SK-N-SH (cell line): ENCODE measurements at regions not wholly inside any gene's neighbourhood (a gene's known extent, or its start where the extent isn't known, plus 50 kb on each side); places are given as distances from the start of the nearest gene placed in this dataset.

ENCODE experiments used
- CTCF ChIA-PET: fragments of 300-600, 350-600 bp; formaldehyde crosslinking; extraction: SDS; loops from one replicate; lab custom pipeline; 2021; lab: Yijun Ruan, JAX
- POLR2A ChIA-PET: fragments of 350-600 bp; sonication (Branson Sonifier 250); formaldehyde crosslinking; extraction: SDS; loops from one replicate; lab custom pipeline; 2020; ENCODE audit warnings: antibody characterized with exemption, inconsistent platforms; lab: Yijun Ruan, JAX
- DNase-seq: peaks from one replicate; pipeline ENCODE4 v3.0.0; 2012
- H2AFZ ChIP-seq: fragments of 200-600 bp; sonication (generic); 2 replicates; pipeline ENCODE4 v1.8.1; 2016; ENCODE audit warnings: antibody characterized with exemption, mild to moderate bottlenecking, low read depth
- H3F3A ChIP-seq: fragments of 200-600 bp; sonication (generic); replicated peaks from 2 replicates; pipeline ENCODE3; 2016; ENCODE audit warnings: antibody characterized with exemption, mild to moderate bottlenecking; ENCODE audit not compliant: insufficient read depth
- H3K27ac ChIP-seq, 2 experiments: fragments of 200-500 bp in 1 of 2; fragments of 200-600 bp in 1 of 2; sonication (Bioruptor generic) in 1 of 2; sonication (generic), shearing (Covaris generic) in 1 of 2; 2 replicates each; pipeline versions ENCODE4 v1.5.1 to v1.6.1; 2014 to 2016; ENCODE audit warnings: low read depth in 2 of 2, inconsistent platforms in 1 of 2, low read length in 1 of 2, mild to moderate bottlenecking in 1 of 2, mixed read lengths in 1 of 2
- H3K27me3 ChIP-seq: fragments of 200-600 bp; sonication (generic), shearing (Covaris generic); 2 replicates; pipeline ENCODE4 v1.6.1; 2016; ENCODE audit warnings: mixed run types; ENCODE audit not compliant: insufficient read depth
- H3K36me3 ChIP-seq, 2 experiments: fragments of 200-500 bp in 1 of 2; fragments of 200-600 bp in 1 of 2; sonication (Bioruptor generic) in 1 of 2; sonication (generic) in 1 of 2; replicated peaks in 1 of 2; 2 replicates each; pipeline versions ENCODE3 to v1.5.1; 2014 to 2016; ENCODE audit warnings: low read length in 1 of 2, mild to moderate bottlenecking in 1 of 2; ENCODE audit not compliant: insufficient read depth in 2 of 2, control insufficient read depth in 1 of 2
- H3K4me1 ChIP-seq, 2 experiments: fragments of 200-500 bp in 1 of 2; fragments of 200-600 bp in 1 of 2; sonication (Bioruptor generic) in 1 of 2; sonication (generic), shearing (Covaris generic) in 1 of 2; 2 replicates each; pipeline versions ENCODE4 v1.5.1 to v1.6.1; 2014 to 2016; ENCODE audit warnings: low read depth in 1 of 2, low read length in 1 of 2, mixed run types in 1 of 2; ENCODE audit not compliant: insufficient read depth in 2 of 2, control insufficient read depth in 1 of 2
- H3K4me2 ChIP-seq: fragments of 200-600 bp; sonication (generic), shearing (Covaris generic); 2 replicates; pipeline ENCODE4 v1.6.1; 2017; ENCODE audit warnings: mixed run types
- H3K4me3 ChIP-seq, 2 experiments: fragments of 200-500 bp in 1 of 2; fragments of 200-600 bp in 1 of 2; sonication (Bioruptor generic) in 1 of 2; sonication (generic), shearing (Covaris generic) in 1 of 2; 2 replicates each; pipeline versions ENCODE4 v1.5.1 to v1.8.1; 2014 to 2016; ENCODE audit warnings: low read depth in 2 of 2, inconsistent platforms in 1 of 2, low read length in 1 of 2, mild to moderate bottlenecking in 1 of 2, mixed read lengths in 1 of 2, moderate library complexity in 1 of 2
- H3K79me2 ChIP-seq: fragments of 200-600 bp; sonication (generic); 2 replicates; pipeline ENCODE4 v1.8.1; 2017; ENCODE audit warnings: mild to moderate bottlenecking; ENCODE audit not compliant: insufficient read depth
- H3K9ac ChIP-seq: fragments of 200-600 bp; sonication (generic); 2 replicates; pipeline ENCODE4 v1.6.1; 2017; ENCODE audit warnings: mixed run types
- H3K9me2 ChIP-seq: fragments of 200-600 bp; sonication (generic); 2 replicates; pipeline ENCODE4 v1.6.1; 2017; ENCODE audit warnings: mixed run types
- H3K9me3 ChIP-seq: fragments of 200-600 bp; sonication (generic); 2 replicates; pipeline ENCODE4 v1.6.1; 2017; ENCODE audit warnings: mixed run types, mild to moderate bottlenecking, moderate library complexity
- H4K20me1 ChIP-seq: fragments of 200-600 bp; sonication (generic); 2 replicates; pipeline ENCODE4 v1.6.1; 2017; ENCODE audit warnings: mild to moderate bottlenecking, mixed run types; ENCODE audit not compliant: insufficient read depth
- CHD2 ChIP-seq: fragments of 150-350 bp; IDR thresholded peaks from 2 replicates; pipeline ENCODE4 v1.6.1; 2018; ENCODE audit warnings: low read length; ENCODE audit not compliant: partially characterized antibody
- EZH2phosphoT487 ChIP-seq: fragments of 200-600 bp; sonication (generic); IDR thresholded peaks from 2 replicates; pipeline ENCODE4 v1.6.1; 2017; ENCODE audit warnings: low read depth, mixed run types, mild to moderate bottlenecking, antibody characterized with exemption, moderate library complexity, borderline replicate concordance
- FOXM1 ChIP-seq: IDR thresholded peaks from 2 replicates; pipeline ENCODE4 v1.4.0; 2012; ENCODE audit warnings: low read depth, mild to moderate bottlenecking
- GATA2 ChIP-seq: sonication (generic); formaldehyde crosslinking; IDR thresholded peaks from 2 replicates; pipeline ENCODE4 v1.5.0; 2020; ENCODE audit warnings: mild to moderate bottlenecking, missing genetic modification reagents
- JUND ChIP-seq: IDR thresholded peaks from 2 replicates; pipeline ENCODE4 v1.4.0; 2012
- MEF2A ChIP-seq: IDR thresholded peaks from 2 replicates; pipeline ENCODE4 v1.4.0; 2012; ENCODE audit warnings: low read depth, borderline replicate concordance
- POLR2AphosphoS5 ChIP-seq: IDR thresholded peaks from 2 replicates; pipeline ENCODE4 v1.6.1; 2012; ENCODE audit warnings: low read depth, low read length
- RAD21 ChIP-seq: IDR thresholded peaks from 2 replicates; pipeline ENCODE4 v1.6.1; 2012; ENCODE audit warnings: mild to moderate bottlenecking, low read length
- SIN3A ChIP-seq: IDR thresholded peaks from 2 replicates; pipeline ENCODE4 v1.6.1; 2012; ENCODE audit warnings: low read depth, mild to moderate bottlenecking, low read length, moderate library complexity, borderline replicate concordance
- SMC3 ChIP-seq: IDR thresholded peaks from 2 replicates; pipeline ENCODE4 v1.6.1; 2012; ENCODE audit warnings: low read depth, low read length, improper control_type of control experiment
- TAF1 ChIP-seq: IDR thresholded peaks from 2 replicates; pipeline ENCODE4 v1.6.1; 2012; ENCODE audit warnings: low read depth, mild to moderate bottlenecking, low read length, moderate library complexity, borderline replicate concordance
- TEAD4 ChIP-seq: IDR thresholded peaks from 2 replicates; pipeline ENCODE4 v1.4.0; 2012; ENCODE audit warnings: mild to moderate bottlenecking, borderline replicate concordance; ENCODE audit not compliant: insufficient read depth
- WGBS: methylation state at CpG from one replicate; pipeline ENCODE4 v1.1.6; 2017; ENCODE audit warnings: low lambda C conversion rate; 5-methylcytosine and 5-hydroxymethylcytosine counted together
- TF ChIP-seq, protein P1 (sequence below): IDR thresholded peaks from 2 replicates; pipeline ENCODE4 v1.4.0; 2012; ENCODE audit warnings: low read depth, borderline replicate concordance
- TF ChIP-seq, protein P2 (sequence below): IDR thresholded peaks from 2 replicates; pipeline ENCODE4; 2012
- TF ChIP-seq, protein P3 (sequence below): fragments of 150-350 bp; IDR thresholded peaks from 2 replicates; pipeline ENCODE4 v1.6.1; 2017; ENCODE audit warnings: antibody characterized with exemption, low read length, low read depth, borderline replicate concordance
- TF ChIP-seq, protein P4 (sequence below): fragments of 150-350 bp; IDR thresholded peaks from 2 replicates; pipeline ENCODE4 v1.6.1; 2016; ENCODE audit warnings: mild to moderate bottlenecking, low read depth, low read length

DNA sequence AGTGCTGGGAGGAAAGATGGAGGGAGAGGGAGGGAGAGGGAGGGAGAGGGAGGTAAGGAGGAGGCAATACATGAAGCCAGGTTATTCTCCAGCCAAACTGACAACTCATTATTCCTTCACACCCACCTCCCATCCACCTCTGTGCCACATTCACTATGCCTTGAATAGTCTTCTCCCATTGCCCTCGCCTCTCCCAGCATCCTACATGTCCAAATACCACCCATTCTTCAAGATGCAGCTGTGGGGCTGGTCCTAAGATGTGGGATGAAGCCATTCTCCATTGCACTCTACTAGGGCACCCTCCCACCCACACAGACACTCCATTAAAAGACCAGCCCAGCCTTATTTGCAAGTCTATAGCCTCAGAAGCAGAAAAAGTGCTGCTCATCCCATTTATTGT, 165.8 kb downstream of the RRAGC start:
- Histone ChIP-seq H3K27me3 (no peaks in the 10 kb centered on the region), H3K4me2 (no peak overlapping the region), H2AFZ (no peak overlapping the region), H3K79me2 (no peaks in the 10 kb centered on the region), H3K36me3 (no peaks in the 10 kb centered on the region), H3K9me3 (no peaks in the 10 kb centered on the region), H3K4me3 (no peak overlapping the region), H4K20me1 (no peaks in the 10 kb centered on the region), H3K9ac (no peak overlapping the region), H3K27ac (no peak overlapping the region)
- CTCF ChIA-PET = no interaction called here
- DNase-seq = no peak
- TF ChIP-seq RAD21 (no peak), JUND (no peak), MEF2A (no peak), POLR2AphosphoS5 (no peak), TAF1 (no peak), GATA2 (CRISPR knock-in tag) (no peak)
- TF ChIP-seq, protein P1, sequence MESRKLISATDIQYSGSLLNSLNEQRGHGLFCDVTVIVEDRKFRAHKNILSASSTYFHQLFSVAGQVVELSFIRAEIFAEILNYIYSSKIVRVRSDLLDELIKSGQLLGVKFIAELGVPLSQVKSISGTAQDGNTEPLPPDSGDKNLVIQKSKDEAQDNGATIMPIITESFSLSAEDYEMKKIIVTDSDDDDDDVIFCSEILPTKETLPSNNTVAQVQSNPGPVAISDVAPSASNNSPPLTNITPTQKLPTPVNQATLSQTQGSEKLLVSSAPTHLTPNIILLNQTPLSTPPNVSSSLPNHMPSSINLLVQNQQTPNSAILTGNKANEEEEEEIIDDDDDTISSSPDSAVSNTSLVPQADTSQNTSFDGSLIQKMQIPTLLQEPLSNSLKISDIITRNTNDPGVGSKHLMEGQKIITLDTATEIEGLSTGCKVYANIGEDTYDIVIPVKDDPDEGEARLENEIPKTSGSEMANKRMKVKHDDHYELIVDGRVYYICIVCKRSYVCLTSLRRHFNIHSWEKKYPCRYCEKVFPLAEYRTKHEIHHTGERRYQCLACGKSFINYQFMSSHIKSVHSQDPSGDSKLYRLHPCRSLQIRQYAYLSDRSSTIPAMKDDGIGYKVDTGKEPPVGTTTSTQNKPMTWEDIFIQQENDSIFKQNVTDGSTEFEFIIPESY = no peak
- TF ChIP-seq, all 33 proteins: peak for 0
- no peaks in the 10 kb centered on the region; a peak in 1 of 4 replicates for H3K4me1 ChIP-seq
- no peaks in the 10 kb centered on the region for H3K9me2 ChIP-seq
- WGBS = 6% methylated on average over 1 of the region's 1 CpG
- no peaks in the 10 kb centered on the region for H3F3A ChIP-seq
- POLR2A ChIA-PET = no interaction called here

DNA sequence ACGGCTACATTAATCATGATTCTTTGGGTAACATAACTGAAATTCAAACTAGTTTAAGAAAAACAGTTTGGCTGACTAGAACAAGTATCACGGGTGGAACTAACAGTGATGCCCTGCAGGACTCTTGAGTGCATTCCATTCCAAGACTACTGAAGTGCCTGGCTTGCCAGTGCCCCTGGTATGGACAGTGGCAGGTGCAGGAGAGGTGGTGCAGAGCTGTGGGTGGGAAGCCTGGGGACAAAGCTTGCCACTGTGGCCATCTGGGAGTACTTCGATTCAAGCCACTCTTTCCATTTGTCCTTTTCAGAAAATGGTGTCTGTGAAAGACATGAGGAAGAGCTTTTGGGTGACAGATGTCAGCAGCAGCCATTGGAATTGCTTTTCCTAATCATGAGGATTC, 166.5 kb downstream of the RRAGC start:
- Histone ChIP-seq H3K36me3 (no peaks in the 10 kb centered on the region), H3K4me2 (no peak overlapping the region), H3K27ac (no peak overlapping the region), H3F3A (no peaks in the 10 kb centered on the region), H3K9me3 (no peaks in the 10 kb centered on the region), H3K9ac (no peak overlapping the region), H3K27me3 (no peaks in the 10 kb centered on the region; the same call in 1 of the 2 replicates), H3K9me2 (no peaks in the 10 kb centered on the region), H3K79me2 (no peaks in the 10 kb centered on the region), H2AFZ (no peak overlapping the region), H4K20me1 (no peaks in the 10 kb centered on the region), H3K4me1 (no peaks in the 10 kb centered on the region; a peak in 1 of 4 replicates), H3K4me3 (no peak overlapping the region)
- ChIA-PET POLR2A (no interaction called here), CTCF (no interaction called here)
- TF ChIP-seq, protein P2, sequence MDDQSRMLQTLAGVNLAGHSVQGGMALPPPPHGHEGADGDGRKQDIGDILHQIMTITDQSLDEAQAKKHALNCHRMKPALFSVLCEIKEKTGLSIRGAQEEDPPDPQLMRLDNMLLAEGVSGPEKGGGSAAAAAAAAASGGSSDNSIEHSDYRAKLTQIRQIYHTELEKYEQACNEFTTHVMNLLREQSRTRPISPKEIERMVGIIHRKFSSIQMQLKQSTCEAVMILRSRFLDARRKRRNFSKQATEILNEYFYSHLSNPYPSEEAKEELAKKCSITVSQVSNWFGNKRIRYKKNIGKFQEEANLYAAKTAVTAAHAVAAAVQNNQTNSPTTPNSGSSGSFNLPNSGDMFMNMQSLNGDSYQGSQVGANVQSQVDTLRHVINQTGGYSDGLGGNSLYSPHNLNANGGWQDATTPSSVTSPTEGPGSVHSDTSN = no peak
- TF ChIP-seq FOXM1 (no peak), SIN3A (no peak), CHD2 (no peak), TAF1 (no peak), JUND (no peak), TEAD4 (no peak), EZH2phosphoT487 (no peak), SMC3 (no peak)
- TF ChIP-seq, protein P3, sequence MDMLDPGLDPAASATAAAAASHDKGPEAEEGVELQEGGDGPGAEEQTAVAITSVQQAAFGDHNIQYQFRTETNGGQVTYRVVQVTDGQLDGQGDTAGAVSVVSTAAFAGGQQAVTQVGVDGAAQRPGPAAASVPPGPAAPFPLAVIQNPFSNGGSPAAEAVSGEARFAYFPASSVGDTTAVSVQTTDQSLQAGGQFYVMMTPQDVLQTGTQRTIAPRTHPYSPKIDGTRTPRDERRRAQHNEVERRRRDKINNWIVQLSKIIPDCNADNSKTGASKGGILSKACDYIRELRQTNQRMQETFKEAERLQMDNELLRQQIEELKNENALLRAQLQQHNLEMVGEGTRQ = no peak
- TF ChIP-seq, protein P4, sequence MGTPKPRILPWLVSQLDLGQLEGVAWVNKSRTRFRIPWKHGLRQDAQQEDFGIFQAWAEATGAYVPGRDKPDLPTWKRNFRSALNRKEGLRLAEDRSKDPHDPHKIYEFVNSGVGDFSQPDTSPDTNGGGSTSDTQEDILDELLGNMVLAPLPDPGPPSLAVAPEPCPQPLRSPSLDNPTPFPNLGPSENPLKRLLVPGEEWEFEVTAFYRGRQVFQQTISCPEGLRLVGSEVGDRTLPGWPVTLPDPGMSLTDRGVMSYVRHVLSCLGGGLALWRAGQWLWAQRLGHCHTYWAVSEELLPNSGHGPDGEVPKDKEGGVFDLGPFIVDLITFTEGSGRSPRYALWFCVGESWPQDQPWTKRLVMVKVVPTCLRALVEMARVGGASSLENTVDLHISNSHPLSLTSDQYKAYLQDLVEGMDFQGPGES = no peak
- WGBS = 6% methylated on average over 3 of the region's 3 CpGs
- no peak for DNase-seq
